DOHH2 (cell line): ENCODE measurements at regions not wholly inside any gene's neighbourhood (a gene's known extent, or its start where the extent isn't known, plus 50 kb on each side); places are given as distances from the start of the nearest gene placed in this dataset.

Experiments used
- H3F3A ChIP-seq: fragments of 200-600 bp; sonication (generic), shearing (Covaris generic); 2 replicates; pipeline ENCODE4 v1.6.0; 2016; ENCODE audit warnings: antibody characterized with exemption, mild to moderate bottlenecking; ENCODE audit not compliant: control insufficient read depth, insufficient read depth
- H3K27ac ChIP-seq: fragments of 200-600 bp; sonication (generic); 2 replicates; pipeline ENCODE4 v1.5.1; 2014; ENCODE audit warnings: low read depth, mild to moderate bottlenecking, low read length, moderate library complexity
- H3K27me3 ChIP-seq: fragments of 200-600 bp; sonication (generic); 2 replicates; pipeline ENCODE4 v1.6.1; 2014; ENCODE audit warnings: mild to moderate bottlenecking, low read length, mixed read lengths; ENCODE audit not compliant: control insufficient read depth
- H3K36me3 ChIP-seq: fragments of 200-600 bp; sonication (generic); 2 replicates; pipeline ENCODE4 v1.6.1; 2014; ENCODE audit warnings: mild to moderate bottlenecking, low read length, moderate library complexity, mixed read lengths; ENCODE audit not compliant: control insufficient read depth
- H3K4me1 ChIP-seq: fragments of 200-600 bp; sonication (generic); 2 replicates; pipeline ENCODE4 v1.6.1; 2014; ENCODE audit warnings: mild to moderate bottlenecking, low read length, mixed read lengths; ENCODE audit not compliant: control insufficient read depth
- H3K4me2 ChIP-seq: fragments of 200-600 bp; sonication (generic); 2 replicates; pipeline ENCODE4 v1.6.0; 2014; ENCODE audit warnings: mild to moderate bottlenecking, low read length, moderate library complexity
- H3K4me3 ChIP-seq: fragments of 200-600 bp; sonication (generic); 2 replicates; pipeline ENCODE4 v1.5.1; 2014; ENCODE audit warnings: mild to moderate bottlenecking, low read length, mixed read lengths
- H3K79me2 ChIP-seq: fragments of 200-600 bp; sonication (generic); 2 replicates; pipeline ENCODE4 v1.6.1; 2014; ENCODE audit warnings: mild to moderate bottlenecking, low read length, mixed read lengths; ENCODE audit not compliant: control insufficient read depth
- H3K9me2 ChIP-seq: fragments of 200-600 bp; sonication (generic); replicated peaks from 2 replicates; pipeline ENCODE4 v1.6.1; 2014; ENCODE audit warnings: mild to moderate bottlenecking, low read length, mixed read lengths; ENCODE audit not compliant: control insufficient read depth
- H3K9me3 ChIP-seq: fragments of 200-600 bp; sonication (generic); 2 replicates; pipeline ENCODE4 v1.6.1; 2014; ENCODE audit warnings: antibody characterized with exemption, low read length, mixed read lengths; ENCODE audit not compliant: control insufficient read depth, insufficient read depth
- H4K20me1 ChIP-seq: fragments of 200-600 bp; sonication (generic); 2 replicates; pipeline ENCODE4 v1.6.0; 2014; ENCODE audit warnings: low read depth, mild to moderate bottlenecking, antibody characterized with exemption, low read length, moderate library complexity; ENCODE audit not compliant: control insufficient read depth, insufficient read depth
- EZH2phosphoT487 ChIP-seq: fragments of 200-600 bp; sonication (generic); IDR thresholded peaks from 2 replicates; pipeline ENCODE4 v1.6.1; 2017; ENCODE audit warnings: borderline replicate concordance, mild to moderate bottlenecking, antibody characterized with exemption, low read length, moderate library complexity, mixed read lengths
- TF ChIP-seq, protein P1 (sequence below): fragments of 200-600 bp; sonication (generic); IDR thresholded peaks from one replicate; pipeline ENCODE4 v1.5.1; 2014; ENCODE audit warnings: antibody characterized with exemption, mild to moderate bottlenecking, low read depth, low read length; ENCODE audit not compliant: poor library complexity, severe bottlenecking

DNA sequence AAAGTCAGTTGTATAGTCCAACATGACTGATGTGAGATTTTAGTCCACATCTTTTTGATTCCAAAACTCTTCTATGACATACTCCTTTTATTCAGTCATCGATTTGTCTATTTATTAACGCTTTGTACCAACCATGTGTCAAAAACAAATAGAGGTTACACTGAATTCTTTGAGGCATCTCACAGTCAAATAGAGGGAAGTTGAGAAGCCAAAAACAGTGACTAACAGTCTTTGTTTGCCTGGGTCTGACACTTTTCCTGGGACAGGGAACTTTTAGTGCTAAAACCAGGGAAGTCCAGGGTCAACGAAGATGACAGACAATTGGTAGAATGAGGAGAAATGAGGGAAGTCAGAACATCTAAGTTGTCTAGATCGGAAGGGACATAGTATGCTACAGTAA is 169.9 kb upstream of the HS3ST1 start:
- Histone ChIP-seq H3K4me1 (no peaks in the 10 kb centered on the region), H3K36me3 (no peaks in the 10 kb centered on the region), H4K20me1 (no peaks in the 10 kb centered on the region), H3K9me3 (no peaks in the 10 kb centered on the region), H3K9me2 (no peaks in the 10 kb centered on the region), H3K27me3 (no peaks in the 10 kb centered on the region), H3K4me2 (no peak overlapping the region), H3K4me3 (no peak overlapping the region), H3K27ac (no peak overlapping the region), H3F3A (no peaks in the 10 kb centered on the region), H3K79me2 (no peaks in the 10 kb centered on the region)
- TF ChIP-seq, protein P1, sequence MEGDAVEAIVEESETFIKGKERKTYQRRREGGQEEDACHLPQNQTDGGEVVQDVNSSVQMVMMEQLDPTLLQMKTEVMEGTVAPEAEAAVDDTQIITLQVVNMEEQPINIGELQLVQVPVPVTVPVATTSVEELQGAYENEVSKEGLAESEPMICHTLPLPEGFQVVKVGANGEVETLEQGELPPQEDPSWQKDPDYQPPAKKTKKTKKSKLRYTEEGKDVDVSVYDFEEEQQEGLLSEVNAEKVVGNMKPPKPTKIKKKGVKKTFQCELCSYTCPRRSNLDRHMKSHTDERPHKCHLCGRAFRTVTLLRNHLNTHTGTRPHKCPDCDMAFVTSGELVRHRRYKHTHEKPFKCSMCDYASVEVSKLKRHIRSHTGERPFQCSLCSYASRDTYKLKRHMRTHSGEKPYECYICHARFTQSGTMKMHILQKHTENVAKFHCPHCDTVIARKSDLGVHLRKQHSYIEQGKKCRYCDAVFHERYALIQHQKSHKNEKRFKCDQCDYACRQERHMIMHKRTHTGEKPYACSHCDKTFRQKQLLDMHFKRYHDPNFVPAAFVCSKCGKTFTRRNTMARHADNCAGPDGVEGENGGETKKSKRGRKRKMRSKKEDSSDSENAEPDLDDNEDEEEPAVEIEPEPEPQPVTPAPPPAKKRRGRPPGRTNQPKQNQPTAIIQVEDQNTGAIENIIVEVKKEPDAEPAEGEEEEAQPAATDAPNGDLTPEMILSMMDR: no peak
- no peak for TF ChIP-seq EZH2phosphoT487

DNA sequence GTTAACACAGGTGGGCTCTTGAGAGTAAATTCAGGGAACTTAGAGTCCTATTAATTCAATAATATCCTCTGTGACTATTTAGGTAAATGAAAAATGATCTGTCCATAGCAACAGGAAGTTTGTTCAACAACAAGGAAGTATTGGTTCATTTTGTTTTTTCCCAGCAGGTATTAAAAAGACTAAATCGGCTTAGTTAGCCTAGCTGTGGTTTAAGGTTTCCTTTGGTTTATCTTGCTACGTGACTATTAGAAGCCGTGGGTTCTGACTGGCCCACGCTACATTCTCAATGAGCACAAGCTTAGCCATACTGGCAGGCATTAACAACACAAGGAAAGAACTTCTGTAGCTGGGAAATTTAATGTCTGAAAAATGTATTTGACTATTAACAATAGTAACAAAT is 168.8 kb upstream of the HS3ST1 start:
- H3K4me3 ChIP-seq: no peak overlapping the region
- no peaks in the 10 kb centered on the region for H3K9me2 ChIP-seq
- no peaks in the 10 kb centered on the region for H3K9me3 ChIP-seq
- no peak overlapping the region for H3K4me2 ChIP-seq
- no peaks in the 10 kb centered on the region for H3F3A ChIP-seq
- TF ChIP-seq EZH2phosphoT487: no peak
- TF ChIP-seq, protein P1: no peak
- no peaks in the 10 kb centered on the region for H3K79me2 ChIP-seq
- H4K20me1 ChIP-seq: no peaks in the 10 kb centered on the region
- no peak overlapping the region for H3K27ac ChIP-seq
- H3K36me3 ChIP-seq: no peaks in the 10 kb centered on the region
- no peaks in the 10 kb centered on the region for H3K27me3 ChIP-seq
- H3K4me1 ChIP-seq: no peaks in the 10 kb centered on the region

DNA sequence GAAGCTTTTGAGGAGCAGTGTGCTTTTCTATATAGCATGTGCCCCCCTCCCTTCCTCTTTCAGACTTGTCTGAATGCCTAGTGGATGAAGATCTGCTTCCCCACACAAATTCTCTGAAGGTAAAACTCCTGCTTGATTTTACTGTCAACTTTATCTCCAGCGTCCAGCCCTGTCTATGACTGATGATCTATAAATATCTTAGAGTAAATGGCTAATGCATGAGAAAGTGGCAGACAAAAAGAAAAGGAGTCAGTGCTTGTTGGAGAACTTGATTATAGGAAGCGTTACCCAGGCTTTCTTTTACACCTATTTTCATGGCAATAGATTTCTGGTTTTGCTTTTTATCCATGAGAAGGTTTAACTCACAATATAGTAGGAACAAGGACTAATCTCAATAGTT is 168.3 kb upstream of the HS3ST1 start:
- Histone ChIP-seq H3K79me2 (no peaks in the 10 kb centered on the region), H3K27ac (no peak overlapping the region), H4K20me1 (no peaks in the 10 kb centered on the region), H3K36me3 (no peaks in the 10 kb centered on the region), H3K4me2 (no peak overlapping the region), H3F3A (no peaks in the 10 kb centered on the region), H3K9me2 (no peaks in the 10 kb centered on the region), H3K27me3 (no peaks in the 10 kb centered on the region), H3K9me3 (no peaks in the 10 kb centered on the region), H3K4me1 (no peaks in the 10 kb centered on the region), H3K4me3 (no peak overlapping the region)
- TF ChIP-seq, protein P1: no peak

DNA sequence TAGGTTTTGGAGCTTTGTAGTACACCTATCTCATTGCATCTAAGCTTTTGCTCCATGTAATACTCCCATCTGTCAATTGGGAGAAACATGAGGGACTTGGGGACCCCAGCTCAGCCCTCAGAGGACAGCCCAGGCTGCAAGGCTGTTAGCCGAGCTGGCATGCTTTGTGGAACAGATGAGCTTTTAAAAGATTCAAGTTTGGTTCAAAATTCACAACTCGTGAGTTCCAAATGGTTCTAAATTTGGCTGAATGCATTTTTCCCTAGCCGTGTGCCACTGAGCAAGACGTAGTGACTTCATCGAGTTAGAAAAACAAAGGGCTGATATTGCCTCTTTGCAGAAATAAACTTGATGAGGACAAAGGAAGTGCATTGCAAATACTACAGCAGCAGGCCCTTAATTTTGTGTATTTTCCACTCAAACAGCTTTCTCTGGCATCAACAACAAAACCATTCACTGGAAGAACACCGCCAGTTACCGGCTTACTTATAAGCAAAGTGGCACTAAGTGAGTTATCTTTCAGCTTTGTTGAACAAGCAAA is 165.0 kb upstream of the HS3ST1 start:
- Histone ChIP-seq H3K9me3 (no peaks in the 10 kb centered on the region), H4K20me1 (no peaks in the 10 kb centered on the region), H3K4me1 (no peaks in the 10 kb centered on the region), H3K4me3 (no peak overlapping the region), H3K36me3 (no peaks in the 10 kb centered on the region), H3K79me2 (no peaks in the 10 kb centered on the region), H3K27me3 (no peaks in the 10 kb centered on the region), H3K27ac (no peak overlapping the region), H3F3A (no peaks in the 10 kb centered on the region), H3K9me2 (no peaks in the 10 kb centered on the region), H3K4me2 (no peak overlapping the region)
- TF ChIP-seq EZH2phosphoT487: no peak
- TF ChIP-seq, protein P1: no peak
